ENCODE measurements at regions not wholly inside any gene's neighbourhood (a gene's known extent, or its start where the extent isn't known, plus 50 kb on each side); places are given as distances from the start of the nearest gene placed in this dataset.

- peaks cover 3% of the 10 kb centered on the region for H3K4me1 ChIP-seq
- no peak overlapping the region for H3K9ac ChIP-seq (ENCODE audit: low read depth in 2 of 2, low read length in 2 of 2)
- H3K36me3 ChIP-seq: no peaks in the 10 kb centered on the region
- DNase-seq: no peak
- no peaks in the 10 kb centered on the region for H3K9me3 ChIP-seq
- H3K4me3 ChIP-seq: no peak overlapping the region
- TF ChIP-seq CTCF (IDR thresholded peaks at IDR 0.05): no peak
- no peak overlapping the region for H3K27ac ChIP-seq
- intact Hi-C loops (cut with DNase I): loop anchor here (5.0 to 10.0 kb wide), 2 partner anchors 256 to 613 kb away; no protein-coding TSS in a partner anchor
- no peaks in the 10 kb centered on the region for H3K27me3 ChIP-seq
These were observed 104.5 kb upstream of the PDE4B start for GRCh38 chr1:65688215-65688566.

- no peak overlapping the region for H3K27ac ChIP-seq
- no peak for DNase-seq
- no peak for TF ChIP-seq CTCF (IDR thresholded peaks at IDR 0.05)
- H3K9me3 ChIP-seq: no peaks in the 10 kb centered on the region
- H3K4me3 ChIP-seq: no peak overlapping the region
- H3K4me1 ChIP-seq: peaks cover 3% of the 10 kb centered on the region
- H3K9ac ChIP-seq (ENCODE audit: low read depth in 2 of 2, low read length in 2 of 2): no peak overlapping the region
- intact Hi-C loops (cut with DNase I): loop anchor here (5.0 to 10.0 kb wide), 2 partner anchors 257 to 614 kb away; no protein-coding TSS in a partner anchor
- H3K36me3 ChIP-seq: no peaks in the 10 kb centered on the region
- H3K27me3 ChIP-seq: no peaks in the 10 kb centered on the region
These were observed 103.8 kb upstream of the PDE4B start for GRCh38 chr1:65688848-65689247.

GRCh38 chr1:65691152-65691900 is 101.4 kb upstream of the PDE4B start:
- Histone ChIP-seq H3K4me3 (no peak overlapping the region), H3K27ac (no peak overlapping the region), H3K4me1 (peaks cover 3% of the 10 kb centered on the region), H3K9ac (ENCODE audit: low read depth in 2 of 2, low read length in 2 of 2) (no peak overlapping the region), H3K27me3 (no peaks in the 10 kb centered on the region), H3K36me3 (no peaks in the 10 kb centered on the region), H3K9me3 (no peaks in the 10 kb centered on the region)
- DNase-seq: no peak
- intact Hi-C loops (cut with DNase I): no loop called here
- TF ChIP-seq CTCF (IDR thresholded peaks at IDR 0.05): no peak

- DNase-seq: no peak
- Histone ChIP-seq H3K9me3 (no peaks in the 10 kb centered on the region), H3K27me3 (no peaks in the 10 kb centered on the region), H3K27ac (no peak overlapping the region), H3K36me3 (no peaks in the 10 kb centered on the region), H3K4me3 (no peak overlapping the region), H3K4me1 (peaks cover 3% of the 10 kb centered on the region), H3K9ac (ENCODE audit: low read depth in 2 of 2, low read length in 2 of 2) (no peak overlapping the region)
- TF ChIP-seq CTCF (IDR thresholded peaks at IDR 0.05): no peak
- intact Hi-C loops (cut with DNase I): no loop called here
These were observed 100.7 kb upstream of the PDE4B start for GRCh38 chr1:65691972-65692371.

GRCh38 chr1:65694126-65694525 is 98.6 kb upstream of the PDE4B start:
- Histone ChIP-seq H3K27me3 (no peaks in the 10 kb centered on the region), H3K9ac (ENCODE audit: low read depth in 2 of 2, low read length in 2 of 2) (no peak overlapping the region), H3K4me3 (no peak overlapping the region), H3K27ac (no peak overlapping the region), H3K9me3 (no peaks in the 10 kb centered on the region), H3K36me3 (no peaks in the 10 kb centered on the region), H3K4me1 (no peaks in the 10 kb centered on the region)
- TF ChIP-seq CTCF (IDR thresholded peaks at IDR 0.05): no peak
- no peak for DNase-seq
- intact Hi-C loops (cut with DNase I): no loop called here
